ENCODE measurements at regions not wholly inside any gene's neighbourhood (a gene's known extent, or its start where the extent isn't known, plus 50 kb on each side); places are given as distances from the start of the nearest gene placed in this dataset.
"Not testable (repeated sequence)": the region's sequence is repeated elsewhere in the genome, so short reads cannot be mapped to it uniquely, and the experiment has no call there.

DNA sequence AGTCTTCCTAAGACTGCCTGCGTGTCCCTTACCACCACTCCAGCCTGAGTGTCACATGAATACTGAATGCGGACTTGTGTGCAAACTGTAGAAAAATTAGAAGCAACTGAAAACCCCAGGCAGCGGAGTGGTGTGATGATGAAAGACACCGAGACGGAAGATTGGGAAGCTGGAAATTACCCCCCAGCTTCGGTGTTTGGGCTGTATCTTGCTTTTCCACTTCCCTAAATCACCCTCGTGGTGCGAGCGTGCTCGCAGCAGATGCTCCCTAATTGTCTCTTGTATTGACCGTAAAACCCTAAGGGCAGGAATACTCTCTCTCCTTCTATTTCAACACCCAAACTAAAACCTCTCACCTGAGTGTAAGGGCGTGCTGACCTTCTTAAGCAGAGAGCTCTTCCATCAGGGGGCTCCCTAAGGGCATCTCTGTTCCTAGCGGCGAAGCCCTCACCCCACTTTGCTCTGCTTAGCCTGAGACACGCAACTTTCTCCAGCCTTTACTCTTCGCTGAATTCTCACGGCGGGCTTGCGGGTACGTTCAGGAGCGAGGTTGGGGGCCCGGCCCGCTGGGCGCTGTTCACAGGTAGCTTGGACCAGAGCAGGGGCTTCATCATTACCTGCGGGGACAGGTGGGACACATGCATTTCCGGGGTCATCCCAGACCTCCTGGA is 62.4 kb downstream of the CRYBB2 start:
- TF ChIP-seq TAF1 (IDR thresholded peaks at IDR 0.05; ENCODE audit: borderline replicate concordance, low read depth, low read length) (no peak), POLR2A (IDR thresholded peaks at IDR 0.05; ENCODE audit: low read depth, low read length) (no peak), POLR2AphosphoS5 (IDR thresholded peaks at IDR 0.05; ENCODE audit: low read depth, low read length) (no peak)
- DNase-seq (ENCODE audit: insufficient read length) (no peak), FAIRE-seq (peak; percentile 5)

DNA sequence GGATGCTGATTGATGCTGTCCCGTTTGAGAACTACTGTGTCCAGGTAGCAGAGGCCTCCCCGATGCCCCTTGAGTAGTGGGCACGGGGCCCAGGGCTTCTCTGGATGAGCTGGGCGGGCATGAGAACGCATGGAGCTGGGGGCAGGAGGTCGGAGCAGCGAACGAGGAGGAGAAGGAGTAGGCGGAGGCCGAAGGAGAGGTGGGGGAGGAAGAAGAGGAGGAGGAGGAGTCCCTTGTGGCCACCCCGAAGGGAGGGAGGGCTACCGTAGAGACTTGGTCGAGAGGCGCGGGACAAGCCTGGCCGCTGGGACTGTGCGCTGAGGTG is 62.9 kb downstream of the CRYBB2 start:
- TF ChIP-seq TAF1 (IDR thresholded peaks at IDR 0.05; ENCODE audit: borderline replicate concordance, low read depth, low read length) (no peak), POLR2A (IDR thresholded peaks at IDR 0.05; ENCODE audit: low read depth, low read length) (no peak), POLR2AphosphoS5 (IDR thresholded peaks at IDR 0.05; ENCODE audit: low read depth, low read length) (no peak)
- DNase-seq (ENCODE audit: insufficient read length) (peak; percentile 16), FAIRE-seq (no peak)

- DNase-seq (ENCODE audit: insufficient read length) (no peak), FAIRE-seq (no peak)
- no peak for TF ChIP-seq POLR2A (IDR thresholded peaks at IDR 0.05; ENCODE audit: low read depth, low read length)
- no peak for TF ChIP-seq TAF1 (IDR thresholded peaks at IDR 0.05; ENCODE audit: borderline replicate concordance, low read depth, low read length)
- TF ChIP-seq POLR2AphosphoS5 (IDR thresholded peaks at IDR 0.05; ENCODE audit: low read depth, low read length), result no peak
Observed at GRCh38 chr22:25282671-25283561, 63.5 kb downstream of the CRYBB2 start.

DNA sequence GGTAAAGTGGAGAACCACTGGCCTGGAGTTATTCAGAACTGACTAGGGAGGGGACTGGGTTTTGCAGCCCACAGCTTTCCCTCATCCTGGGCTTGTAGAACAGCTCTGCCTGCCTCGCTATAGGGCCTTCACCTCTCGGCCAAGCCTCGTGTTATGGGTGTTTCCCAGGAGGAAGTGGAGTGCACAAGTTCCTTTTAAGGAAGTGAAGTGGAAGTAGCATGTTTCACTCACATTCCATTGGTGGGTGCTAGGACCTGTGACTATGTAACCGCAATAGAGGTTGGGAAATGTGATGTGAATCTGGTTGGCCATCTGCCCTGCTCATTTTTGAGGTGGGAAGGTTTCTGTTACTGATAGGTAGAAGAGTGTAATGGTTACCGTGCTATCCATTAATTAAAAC is 69.0 kb downstream of the CRYBB2 start:
- peak; percentile 75 for FAIRE-seq

DNA sequence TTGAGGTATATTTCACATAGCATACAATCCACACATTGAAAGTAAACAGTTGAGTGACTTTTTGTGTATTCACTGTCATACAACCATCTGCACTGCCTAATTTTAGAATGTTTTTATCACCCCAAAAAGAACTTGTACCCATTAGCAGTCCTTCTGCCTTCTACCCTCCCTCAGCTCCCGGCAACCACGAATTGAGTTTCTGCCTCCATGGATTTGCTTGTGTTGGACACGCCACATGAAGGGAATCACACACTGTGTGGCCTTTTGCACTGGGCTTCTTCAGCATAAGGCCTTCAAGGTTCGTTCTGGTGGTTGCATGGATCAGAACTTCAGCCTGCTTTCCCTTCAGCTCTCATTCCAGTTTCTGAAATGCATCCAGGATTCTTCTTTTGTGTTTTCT is 82.5 kb downstream of the CRYBB2 start:
- not testable (repeated sequence) for FAIRE-seq; DNase-seq (ENCODE audit: insufficient read length)

More for the DNA sequence above, 69.0 kb downstream of the CRYBB2 start:
- DNase-seq (ENCODE audit: insufficient read length), result not testable (repeated sequence)

DNA sequence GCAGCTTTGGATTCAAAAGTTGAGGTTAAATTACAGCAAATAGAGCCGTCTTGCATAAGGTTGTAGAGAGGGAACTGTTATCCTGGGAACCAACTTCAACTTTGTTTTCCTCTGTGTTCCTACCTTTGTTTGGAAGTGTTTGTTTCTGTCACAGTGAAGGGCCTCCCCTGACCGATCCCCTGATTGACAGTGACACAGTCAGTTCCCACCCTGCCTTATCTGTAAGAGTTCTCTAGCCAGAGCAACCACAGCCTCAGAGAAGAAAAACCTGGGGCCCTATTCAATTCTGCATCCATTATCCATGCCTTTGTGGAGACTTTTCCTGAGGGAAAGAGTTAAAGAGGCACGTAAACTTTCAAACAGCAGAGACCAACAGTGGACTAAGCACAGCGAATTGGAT is 90.1 kb downstream of the CRYBB2 start:
- FAIRE-seq, result peak; percentile 75
- not testable (repeated sequence) for DNase-seq (ENCODE audit: insufficient read length)

GRCh38 chr22:25311924-25312323 is 92.5 kb downstream of the CRYBB2 start:
- not testable (repeated sequence) for FAIRE-seq; DNase-seq (ENCODE audit: insufficient read length)

GRCh38 chr22:25318081-25318823 is 98.8 kb downstream of the CRYBB2 start:
- TF ChIP-seq POLR2AphosphoS5 (IDR thresholded peaks at IDR 0.05; ENCODE audit: low read depth, low read length) (no peak), TAF1 (IDR thresholded peaks at IDR 0.05; ENCODE audit: borderline replicate concordance, low read depth, low read length) (no peak), POLR2A (IDR thresholded peaks at IDR 0.05; ENCODE audit: low read depth, low read length) (no peak)
- DNase-seq (ENCODE audit: insufficient read length) (no peak), FAIRE-seq (no peak)

- no peak for TF ChIP-seq TAF1 (IDR thresholded peaks at IDR 0.05; ENCODE audit: borderline replicate concordance, low read depth, low read length)
- no peak for TF ChIP-seq POLR2AphosphoS5 (IDR thresholded peaks at IDR 0.05; ENCODE audit: low read depth, low read length)
- TF ChIP-seq POLR2A (IDR thresholded peaks at IDR 0.05; ENCODE audit: low read depth, low read length), result no peak
- FAIRE-seq, result no peak
- DNase-seq (ENCODE audit: insufficient read length), result no peak
Observed at GRCh38 chr22:25327018-25327755, 107.7 kb downstream of the CRYBB2 start.

DNA sequence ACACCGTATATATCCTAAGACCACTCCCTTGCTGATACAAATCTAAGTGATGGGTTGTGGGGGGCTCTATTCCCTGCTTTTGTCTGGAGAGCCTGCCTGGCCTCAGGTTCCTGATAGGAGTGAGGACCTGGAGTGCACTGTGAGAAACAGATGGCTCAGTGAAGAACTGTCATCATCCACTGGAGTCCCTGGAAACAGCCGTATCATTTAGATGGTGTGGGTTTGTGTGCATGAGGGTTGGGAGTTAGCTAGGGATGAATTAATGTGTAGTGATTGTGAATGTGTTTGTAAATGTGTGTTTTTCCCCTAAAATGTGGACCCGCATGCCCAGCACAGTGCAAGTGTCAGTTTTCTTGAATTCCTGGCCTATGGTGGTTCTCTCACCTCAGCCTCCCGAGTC is 111.6 kb downstream of the CRYBB2 start:
- DNase-seq (ENCODE audit: insufficient read length) (no peak), FAIRE-seq (no peak)
- TF ChIP-seq POLR2A (IDR thresholded peaks at IDR 0.05; ENCODE audit: low read depth, low read length) (no peak), POLR2AphosphoS5 (IDR thresholded peaks at IDR 0.05; ENCODE audit: low read depth, low read length) (no peak), TAF1 (IDR thresholded peaks at IDR 0.05; ENCODE audit: borderline replicate concordance, low read depth, low read length) (no peak)

GRCh38 chr22:25331911-25332310 is 112.5 kb downstream of the CRYBB2 start:
- not testable (repeated sequence) for FAIRE-seq; DNase-seq (ENCODE audit: insufficient read length)

DNA sequence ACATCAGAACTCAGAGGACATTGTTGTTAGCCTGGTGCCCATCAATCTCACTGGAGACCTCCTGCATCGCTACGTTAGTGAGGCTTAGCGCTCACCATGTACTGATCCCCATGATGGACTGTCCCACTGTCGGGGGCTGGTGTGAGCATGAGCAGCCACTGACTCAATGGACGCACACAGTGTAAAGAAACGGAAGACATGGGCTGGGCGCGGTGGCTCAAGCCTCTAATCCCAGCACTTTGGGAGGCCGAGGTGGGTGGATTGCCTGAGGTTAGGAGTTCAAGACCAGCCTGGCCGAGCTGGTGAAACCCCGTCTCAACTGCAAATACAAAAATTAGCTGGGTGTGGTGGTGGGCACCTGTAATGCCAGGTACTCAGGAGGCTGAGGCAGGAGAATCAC is 112.9 kb downstream of the CRYBB2 start:
- TF ChIP-seq POLR2AphosphoS5 (IDR thresholded peaks at IDR 0.05; ENCODE audit: low read depth, low read length), result no peak
- no peak for TF ChIP-seq POLR2A (IDR thresholded peaks at IDR 0.05; ENCODE audit: low read depth, low read length)
- no peak for TF ChIP-seq TAF1 (IDR thresholded peaks at IDR 0.05; ENCODE audit: borderline replicate concordance, low read depth, low read length)
- DNase-seq (ENCODE audit: insufficient read length) (no peak), FAIRE-seq (no peak)
